RWPE1 (cell line): ENCODE measurements at regions not wholly inside any gene's neighbourhood (a gene's known extent, or its start where the extent isn't known, plus 50 kb on each side); places are given as distances from the start of the nearest gene placed in this dataset.

ENCODE experiments used
- CTCF ChIA-PET: fragments of 350-600 bp; sonication (Branson Sonifier 250); formaldehyde crosslinking; extraction: SDS; loops from one replicate; lab custom pipeline; 2021; lab: Yijun Ruan, JAX
- POLR2A ChIA-PET: fragments of 400-600 bp; formaldehyde crosslinking; extraction: SDS; loops from one replicate; lab custom pipeline; 2020; ENCODE audit warnings: antibody characterized with exemption; ENCODE audit not compliant: low non-redundant PET; lab: Yijun Ruan, JAX
- DNase-seq: peaks from one replicate; pipeline ENCODE4 v3.0.0; 2012; ENCODE audit warnings: low spot score
- H3K27ac ChIP-seq: fragments of 450-650 bp; 2 replicates; pipeline ENCODE4 v1.5.1; 2017
- TF ChIP-seq, protein P1 (sequence below): fragments of 450-650 bp; conservative IDR thresholded peaks from 2 replicates; pipeline ENCODE4 v1.5.1; 2017; ENCODE audit warnings: low read depth, mild to moderate bottlenecking

DNA sequence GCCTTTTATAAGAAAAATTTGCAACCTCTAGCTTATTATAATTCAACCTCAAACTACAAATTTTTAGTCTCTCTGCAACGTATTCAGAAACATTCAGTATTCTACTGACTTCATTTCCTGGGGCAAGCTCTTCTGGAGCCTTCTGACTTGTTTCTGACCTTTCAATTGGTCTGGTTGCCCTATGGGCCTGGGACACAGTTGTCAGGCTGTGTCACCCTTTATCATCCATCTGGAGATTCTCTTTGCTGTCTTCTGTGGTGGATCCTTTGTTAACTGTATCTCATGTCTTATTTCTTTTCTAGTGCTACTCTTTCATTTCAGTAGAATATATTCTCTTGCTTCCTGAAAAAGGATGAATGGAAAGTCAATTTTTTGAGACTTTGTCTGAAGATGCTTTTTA is 55.1 kb upstream of the PGRMC2 start:
- TF ChIP-seq, protein P1, sequence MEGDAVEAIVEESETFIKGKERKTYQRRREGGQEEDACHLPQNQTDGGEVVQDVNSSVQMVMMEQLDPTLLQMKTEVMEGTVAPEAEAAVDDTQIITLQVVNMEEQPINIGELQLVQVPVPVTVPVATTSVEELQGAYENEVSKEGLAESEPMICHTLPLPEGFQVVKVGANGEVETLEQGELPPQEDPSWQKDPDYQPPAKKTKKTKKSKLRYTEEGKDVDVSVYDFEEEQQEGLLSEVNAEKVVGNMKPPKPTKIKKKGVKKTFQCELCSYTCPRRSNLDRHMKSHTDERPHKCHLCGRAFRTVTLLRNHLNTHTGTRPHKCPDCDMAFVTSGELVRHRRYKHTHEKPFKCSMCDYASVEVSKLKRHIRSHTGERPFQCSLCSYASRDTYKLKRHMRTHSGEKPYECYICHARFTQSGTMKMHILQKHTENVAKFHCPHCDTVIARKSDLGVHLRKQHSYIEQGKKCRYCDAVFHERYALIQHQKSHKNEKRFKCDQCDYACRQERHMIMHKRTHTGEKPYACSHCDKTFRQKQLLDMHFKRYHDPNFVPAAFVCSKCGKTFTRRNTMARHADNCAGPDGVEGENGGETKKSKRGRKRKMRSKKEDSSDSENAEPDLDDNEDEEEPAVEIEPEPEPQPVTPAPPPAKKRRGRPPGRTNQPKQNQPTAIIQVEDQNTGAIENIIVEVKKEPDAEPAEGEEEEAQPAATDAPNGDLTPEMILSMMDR = no peak
- no peak for DNase-seq
- CTCF ChIA-PET = no interaction called here

DNA sequence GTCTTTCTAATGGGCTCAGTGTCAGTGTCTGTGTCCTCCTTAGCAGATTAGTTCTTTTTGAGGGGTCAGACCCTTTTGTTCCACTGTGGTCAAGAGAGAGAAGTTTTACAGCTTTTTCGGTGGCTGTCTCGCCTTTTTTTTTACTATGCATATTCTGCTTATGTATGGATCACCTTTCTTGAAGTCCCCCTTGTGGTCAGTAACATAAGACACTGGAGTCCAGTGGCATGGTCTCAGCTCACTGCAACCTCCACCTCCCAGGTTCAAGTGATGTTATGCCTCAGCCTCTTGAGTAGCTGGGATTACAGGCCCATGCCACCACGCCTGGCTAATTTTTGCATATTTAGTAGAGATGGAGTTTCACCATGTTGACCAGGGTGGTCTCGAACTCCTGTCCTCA is 54.0 kb upstream of the PGRMC2 start:
- CTCF ChIA-PET = no interaction called here
- no peak for DNase-seq

More for the DNA sequence above, 55.1 kb upstream of the PGRMC2 start:
- POLR2A ChIA-PET = no interaction called here
- H3K27ac ChIP-seq = no peak overlapping the region

DNA sequence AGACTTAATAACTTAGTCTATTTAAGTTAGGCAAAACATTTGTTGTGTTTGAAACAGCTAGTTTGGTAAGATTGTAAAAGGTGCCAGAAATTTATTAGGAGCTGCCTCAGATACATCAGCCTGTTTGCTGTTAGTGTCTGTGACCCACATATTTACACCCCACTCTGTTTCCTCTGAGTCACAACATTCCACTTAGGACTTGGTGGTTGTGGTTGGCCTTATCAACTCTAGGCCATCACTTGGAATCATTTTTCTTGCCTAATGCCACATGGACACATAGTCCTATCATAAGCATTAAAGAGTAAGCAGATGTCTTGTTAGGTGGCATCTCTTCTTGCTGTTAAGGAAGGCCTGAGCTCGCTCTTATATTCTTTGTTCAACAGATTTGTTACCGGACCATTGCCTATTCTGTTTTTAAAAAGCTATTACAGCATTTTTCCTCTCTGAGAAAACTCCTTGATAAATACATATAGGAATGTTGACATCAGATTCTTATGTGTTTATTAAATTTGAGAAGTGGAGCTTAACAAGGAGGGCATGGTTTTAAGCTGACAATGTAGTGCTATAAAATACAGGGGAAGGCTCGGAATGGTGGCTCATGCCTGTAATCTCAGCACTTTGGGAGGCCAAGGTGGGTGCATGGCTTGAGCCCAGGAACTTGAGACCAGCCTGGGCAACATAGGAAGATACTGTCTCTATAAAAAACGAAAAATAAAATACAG is 51.2 kb upstream of the PGRMC2 start:
- no peak overlapping the region for H3K27ac ChIP-seq
- no peak for DNase-seq
- ChIA-PET CTCF (no interaction called here), POLR2A (no interaction called here)
- TF ChIP-seq, protein P1 = no peak

More for the DNA sequence above, 54.0 kb upstream of the PGRMC2 start:
- TF ChIP-seq, protein P1 = no peak
- no peak overlapping the region for H3K27ac ChIP-seq
- POLR2A ChIA-PET = no interaction called here

DNA sequence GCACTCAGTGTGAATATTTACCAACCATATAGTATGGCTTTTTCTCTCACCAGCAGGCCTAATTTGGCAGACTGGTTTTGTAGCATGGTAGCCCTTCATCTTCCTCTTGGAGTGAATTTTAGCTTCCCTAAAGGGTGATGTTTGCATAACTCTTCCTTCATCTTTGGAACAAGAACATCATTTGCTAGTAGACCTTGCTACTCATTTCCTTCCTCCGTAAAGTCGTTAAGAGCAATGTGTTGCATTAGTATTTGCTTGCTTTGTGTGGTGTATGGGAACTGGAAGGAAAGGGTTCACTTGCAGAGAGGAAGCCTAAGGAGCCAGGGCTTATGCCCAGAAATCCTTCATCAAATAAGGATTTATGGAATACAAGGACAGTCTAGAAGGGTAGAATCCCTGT is 50.2 kb upstream of the PGRMC2 start:
- CTCF ChIA-PET = no interaction called here
- POLR2A ChIA-PET = no interaction called here
- TF ChIP-seq, protein P1 = no peak
- no peak overlapping the region for H3K27ac ChIP-seq
- DNase-seq = no peak
